GM12873 (cell line): ENCODE measurements at regions not wholly inside any gene's neighbourhood (a gene's known extent, or its start where the extent isn't known, plus 50 kb on each side); places are given as distances from the start of the nearest gene placed in this dataset.

Experiments
- TF ChIP-seq, protein P1 (sequence below): IDR thresholded peaks from 2 replicates; pipeline ENCODE4 v1.5.1; 2012; ENCODE audit warnings: low read depth, mild to moderate bottlenecking, moderate library complexity, low read length, control low read depth; ENCODE audit not compliant: insufficient read depth; ENCODE audit errors: missing control alignments

DNA sequence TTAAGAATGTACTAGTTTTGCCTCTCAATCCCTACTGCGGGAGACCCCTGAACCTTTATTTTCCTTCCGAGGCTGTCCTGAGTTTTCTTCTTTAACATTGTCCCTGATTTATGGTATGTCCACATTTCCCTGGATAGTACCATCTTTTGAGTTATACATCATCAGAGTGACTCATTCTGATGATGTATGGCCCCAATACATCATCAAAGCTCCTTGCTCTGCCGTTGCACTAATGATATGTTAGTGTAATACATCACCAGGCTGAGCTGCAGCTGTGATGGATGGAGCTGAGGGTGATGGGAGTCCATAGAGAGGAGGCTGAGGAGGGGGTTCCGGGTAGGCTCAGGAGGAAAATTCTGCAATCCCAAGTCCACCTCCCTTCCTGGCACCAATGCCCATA is 986.5 kb downstream of the KCNMA1 start:
- TF ChIP-seq, protein P1, sequence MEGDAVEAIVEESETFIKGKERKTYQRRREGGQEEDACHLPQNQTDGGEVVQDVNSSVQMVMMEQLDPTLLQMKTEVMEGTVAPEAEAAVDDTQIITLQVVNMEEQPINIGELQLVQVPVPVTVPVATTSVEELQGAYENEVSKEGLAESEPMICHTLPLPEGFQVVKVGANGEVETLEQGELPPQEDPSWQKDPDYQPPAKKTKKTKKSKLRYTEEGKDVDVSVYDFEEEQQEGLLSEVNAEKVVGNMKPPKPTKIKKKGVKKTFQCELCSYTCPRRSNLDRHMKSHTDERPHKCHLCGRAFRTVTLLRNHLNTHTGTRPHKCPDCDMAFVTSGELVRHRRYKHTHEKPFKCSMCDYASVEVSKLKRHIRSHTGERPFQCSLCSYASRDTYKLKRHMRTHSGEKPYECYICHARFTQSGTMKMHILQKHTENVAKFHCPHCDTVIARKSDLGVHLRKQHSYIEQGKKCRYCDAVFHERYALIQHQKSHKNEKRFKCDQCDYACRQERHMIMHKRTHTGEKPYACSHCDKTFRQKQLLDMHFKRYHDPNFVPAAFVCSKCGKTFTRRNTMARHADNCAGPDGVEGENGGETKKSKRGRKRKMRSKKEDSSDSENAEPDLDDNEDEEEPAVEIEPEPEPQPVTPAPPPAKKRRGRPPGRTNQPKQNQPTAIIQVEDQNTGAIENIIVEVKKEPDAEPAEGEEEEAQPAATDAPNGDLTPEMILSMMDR = no peak

DNA sequence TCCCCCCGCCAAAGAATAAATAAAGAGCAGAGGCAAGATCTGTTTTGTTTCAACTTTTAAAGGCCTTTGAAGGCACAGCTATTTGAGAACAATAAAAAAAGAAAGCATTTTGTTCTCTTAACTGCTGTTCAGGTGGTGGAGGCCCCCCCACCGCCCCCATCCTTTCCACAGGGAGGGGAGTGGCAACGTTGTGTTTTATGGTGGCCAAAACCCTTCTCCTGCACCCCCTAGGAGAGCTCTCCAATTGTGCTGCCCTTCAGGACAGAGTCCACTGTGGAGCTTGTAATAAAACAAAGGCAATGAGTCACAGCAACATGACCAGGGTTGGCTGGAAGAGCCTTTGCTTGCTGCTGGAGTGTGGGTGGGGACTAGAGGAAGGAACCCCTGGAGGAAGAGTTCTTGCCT is 987.9 kb downstream of the KCNMA1 start:
- TF ChIP-seq, protein P1 = no peak

DNA sequence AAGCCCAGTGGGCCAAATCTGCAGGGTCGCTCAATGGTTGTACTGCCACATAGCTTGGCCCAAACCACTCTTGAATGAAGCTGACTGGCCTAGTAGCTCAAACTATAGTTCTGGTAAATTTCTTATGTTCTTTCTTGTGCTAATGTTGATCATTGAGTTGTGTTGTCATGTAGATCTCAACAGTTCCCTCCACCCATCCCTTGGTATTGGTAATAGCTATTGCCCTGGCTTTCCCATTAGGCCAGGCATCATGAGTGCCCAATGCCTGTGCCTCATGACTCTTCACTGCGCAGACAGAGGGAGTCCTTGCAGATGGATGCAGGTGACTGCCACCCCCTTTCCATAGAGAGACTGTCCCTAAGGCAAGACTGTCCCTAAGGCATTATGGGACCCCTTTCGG is 988.4 kb downstream of the KCNMA1 start:
- TF ChIP-seq, protein P1 = no peak

- TF ChIP-seq, protein P1 = no peak
These were observed 990.3 kb downstream of the KCNMA1 start for GRCh38 chr10:76647301-76647700.

DNA sequence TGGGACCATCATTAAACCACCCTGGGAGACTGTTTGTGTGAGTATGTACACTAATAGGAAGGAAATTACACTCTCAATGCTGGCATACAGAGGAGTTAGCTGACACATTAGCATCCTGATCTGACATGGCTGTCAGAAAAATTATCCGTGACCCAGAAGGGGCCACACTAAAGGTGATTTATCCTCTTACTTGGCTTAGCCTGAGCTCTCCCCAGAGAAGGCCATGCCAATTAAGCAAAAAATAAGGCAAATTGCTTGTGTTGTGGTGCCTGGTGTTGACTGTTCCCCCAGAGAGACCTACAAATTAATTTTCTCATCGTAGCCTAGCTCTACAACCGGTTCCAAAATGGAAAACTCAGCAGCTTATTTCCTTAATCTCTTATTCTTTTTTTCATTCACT is 992.3 kb downstream of the KCNMA1 start:
- TF ChIP-seq, protein P1 = no peak

GRCh38 chr10:76644476-76644875 is 993.1 kb downstream of the KCNMA1 start:
- TF ChIP-seq, protein P1 = no peak

DNA sequence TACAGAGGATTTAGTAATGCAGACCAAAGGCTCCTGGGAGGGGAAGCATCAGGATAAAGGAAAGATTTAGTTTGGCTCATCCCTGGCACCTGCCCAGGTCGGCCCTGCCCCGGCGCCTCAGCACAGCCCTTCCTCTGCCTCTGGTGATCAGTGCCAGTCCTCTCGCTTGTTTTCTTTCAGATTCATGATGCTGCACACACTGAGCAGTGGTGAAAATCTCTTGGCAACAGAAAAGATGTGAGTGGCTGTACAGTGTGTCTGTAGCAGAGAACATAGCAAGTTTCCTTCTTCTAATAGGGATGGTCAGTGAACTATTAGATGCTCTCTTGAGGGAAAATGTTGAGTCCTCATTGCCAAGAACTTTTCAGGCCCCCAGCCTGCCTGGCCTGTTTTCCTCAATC is 994.1 kb downstream of the KCNMA1 start:
- TF ChIP-seq, protein P1 = no peak
